A673 (cell line): ENCODE measurements at regions not wholly inside any gene's neighbourhood (a gene's known extent, or its start where the extent isn't known, plus 50 kb on each side); places are given as distances from the start of the nearest gene placed in this dataset.

Source experiments
- CTCF ChIP-seq: fragments of 300-800, 200-600 bp; sonication (generic); conservative IDR thresholded peaks from 2 replicates; pipeline ENCODE4 v1.5.1; 2017; ENCODE audit warnings: low read depth, mild to moderate bottlenecking, antibody characterized with exemption, low read length, moderate library complexity, mixed read lengths
- EZH2 ChIP-seq: fragments of 200-600 bp; sonication (generic); IDR thresholded peaks from 2 replicates; pipeline ENCODE4 v1.6.1; 2017; ENCODE audit warnings: borderline replicate concordance, low read depth, mild to moderate bottlenecking, mixed read lengths, antibody characterized with exemption, low read length; ENCODE audit not compliant: poor library complexity, severe bottlenecking

- TF ChIP-seq CTCF (no peak), EZH2 (no peak)
Observed at GRCh38 chr1:112770724-112771123, 55.6 kb upstream of the PPM1J start.
